Naive thymus-derived CD8-positive, alpha-beta T cell (primary cell): ENCODE measurements at regions not wholly inside any gene's neighbourhood (a gene's known extent, or its start where the extent isn't known, plus 50 kb on each side); places are given as distances from the start of the nearest gene placed in this dataset.
"Not testable (repeated sequence)": the region's sequence is repeated elsewhere in the genome, so short reads cannot be mapped to it uniquely, and the experiment has no call there.

ENCODE experiments used
- ATAC-seq, 2 donors: fragments of 150-1000 bp; cut with Tn5 transposase in 1 of 2; sonication (Bioruptor Pico), chemical (Tn5 transposase) in 1 of 2; 1 replicate in 1 of 2; 2 replicates in 1 of 2; pipeline ENCODE4 v1.10.0; 2021; ENCODE audit warnings: mild to moderate bottlenecking in 2 of 2, moderate library complexity in 2 of 2
- POLR2A ChIA-PET: fragments of 350-600 bp; sonication (Branson Sonifier 250); formaldehyde crosslinking; loops from one replicate; lab custom pipeline; 2021; ENCODE audit warnings: antibody characterized with exemption; lab: Charles Lee
- DNase-seq, 10 donors: peaks; one replicate each; pipeline versions ENCODE4 v3.0.0 to v3.0.0-alpha.2; 2020 to 2022
- H3K27ac Mint-ChIP-seq, 10 donors: one replicate each; pipeline ENCODE4 v1.8.0; 2020 to 2022; ENCODE audit warnings: mild to moderate bottlenecking in 10 of 10, mixed read lengths in 10 of 10, moderate library complexity in 4 of 10, inconsistent platforms in 1 of 10
- H3K27me3 Mint-ChIP-seq, 5 donors: one replicate each; pipeline ENCODE4 v1.8.0; 2021 to 2022; ENCODE audit warnings: mixed read lengths in 5 of 5
- H3K36me3 Mint-ChIP-seq, 3 donors: one replicate each; pipeline ENCODE4 v1.8.0; 2020 to 2022; ENCODE audit warnings: mixed read lengths in 3 of 3, mild to moderate bottlenecking in 2 of 3, inconsistent platforms in 1 of 3
- H3K4me1 Mint-ChIP-seq, 4 donors: one replicate each; pipeline ENCODE4 v1.8.0; 2021 to 2022; ENCODE audit warnings: mixed read lengths in 4 of 4
- H3K4me3 Mint-ChIP-seq, 10 donors: one replicate each; pipeline ENCODE4 v1.8.0; 2020 to 2022; ENCODE audit warnings: mild to moderate bottlenecking in 10 of 10, mixed read lengths in 10 of 10, moderate library complexity in 6 of 10, inconsistent platforms in 1 of 10
- H3K9me3 Mint-ChIP-seq, 9 donors: one replicate each; pipeline ENCODE4 v1.8.0; 2020 to 2022; ENCODE audit warnings: mixed read lengths in 9 of 9, mild to moderate bottlenecking in 3 of 9, inconsistent platforms in 1 of 9, moderate library complexity in 1 of 9

GRCh38 chr5:72645064-72645846 is 138.0 kb upstream of the ZNF366 start:
- peaks cover 0 to 5% (median 0%) of the 10 kb centered on the region in 5 donors for H3K27me3 Mint-ChIP-seq
- ATAC-seq (no peak), DNase-seq (no peak)
- H3K4me3 Mint-ChIP-seq: no peak overlapping the region
- no peak overlapping the region for H3K27ac Mint-ChIP-seq
- H3K36me3 Mint-ChIP-seq: no peaks in the 10 kb centered on the region
- POLR2A ChIA-PET: no interaction called here
- no peaks in the 10 kb centered on the region for H3K9me3 Mint-ChIP-seq
- no peaks in the 10 kb centered on the region for H3K4me1 Mint-ChIP-seq

- H3K36me3 Mint-ChIP-seq: no peaks in the 10 kb centered on the region
- no peak overlapping the region for H3K4me3 Mint-ChIP-seq
- POLR2A ChIA-PET: no interaction called here
- H3K27ac Mint-ChIP-seq: no peak overlapping the region
- H3K27me3 Mint-ChIP-seq: peaks cover 0 to 3% (median 0%) of the 10 kb centered on the region in 5 donors
- no peaks in the 10 kb centered on the region for H3K4me1 Mint-ChIP-seq
- ATAC-seq: no peak
- DNase-seq: no peak
- no peaks in the 10 kb centered on the region for H3K9me3 Mint-ChIP-seq
These were observed 137.1 kb upstream of the ZNF366 start for GRCh38 chr5:72644296-72644695.

DNA sequence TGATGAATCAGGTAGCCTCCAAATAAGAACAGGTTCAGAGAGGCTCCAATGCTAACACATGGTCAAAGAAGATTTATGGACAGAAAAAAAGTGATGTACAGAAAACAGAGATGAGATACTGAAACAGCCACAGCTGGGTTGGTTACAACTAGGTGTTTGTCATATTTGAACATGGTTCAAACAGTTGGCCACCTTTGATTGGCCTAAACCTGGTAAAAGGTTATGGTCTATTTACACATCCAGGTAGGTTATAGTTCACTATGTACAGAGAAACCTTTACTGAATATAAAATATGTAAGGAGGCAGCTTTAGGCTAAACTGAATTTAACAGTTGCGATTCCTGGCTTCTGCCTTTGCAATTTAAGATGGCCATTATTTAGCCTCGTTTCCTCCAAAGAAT is 134.0 kb upstream of the ZNF366 start:
- Mint-ChIP-seq H3K4me1 (no peaks in the 10 kb centered on the region), H3K4me3 (no peak overlapping the region), H3K36me3 (no peaks in the 10 kb centered on the region), H3K9me3 (peaks cover 0 to 1% (median 0%) of the 10 kb centered on the region in 9 donors), H3K27ac (no peak overlapping the region), H3K27me3 (peaks cover 0 to 6% (median 1%) of the 10 kb centered on the region in 5 donors)
- no peak for ATAC-seq
- POLR2A ChIA-PET: no interaction called here
- DNase-seq: no peak

- Mint-ChIP-seq H3K27ac (no peak overlapping the region), H3K4me1 (no peaks in the 10 kb centered on the region), H3K4me3 (no peak overlapping the region), H3K36me3 (no peaks in the 10 kb centered on the region), H3K27me3 (peaks cover 11 to 25% (median 17%) of the 10 kb centered on the region in 5 donors), H3K9me3 (peaks cover 0 to 1% (median 0%) of the 10 kb centered on the region in 9 donors)
- no peak for DNase-seq
- POLR2A ChIA-PET: no interaction called here
- ATAC-seq: no peak
These were observed 129.8 kb upstream of the ZNF366 start for GRCh38 chr5:72637058-72637457.

DNA sequence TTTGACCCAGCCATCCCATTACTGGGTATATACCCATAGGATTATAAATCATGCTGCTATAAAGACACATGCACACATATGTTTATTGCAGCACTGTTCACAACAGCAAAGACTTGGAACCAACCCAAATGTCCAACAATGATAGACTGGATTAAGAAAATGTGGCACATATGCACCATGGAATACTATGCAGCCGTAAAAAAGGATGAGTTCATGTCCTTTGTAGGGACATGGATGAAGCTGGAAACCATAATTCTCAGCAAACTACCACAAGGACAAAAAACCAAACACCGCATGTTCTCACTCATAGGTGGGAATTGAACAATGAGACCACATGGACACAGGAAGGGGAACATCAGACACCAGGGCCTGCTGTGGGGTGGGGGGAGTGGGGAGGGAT is 129.4 kb upstream of the ZNF366 start:
- ATAC-seq, H3K9me3 Mint-ChIP-seq, H3K4me3 Mint-ChIP-seq, H3K27ac Mint-ChIP-seq, DNase-seq, POLR2A ChIA-PET, H3K4me1 Mint-ChIP-seq, H3K36me3 Mint-ChIP-seq: not testable (repeated sequence)
- peaks cover 12 to 30% (median 20%) of the 10 kb centered on the region in 5 donors for H3K27me3 Mint-ChIP-seq

DNA sequence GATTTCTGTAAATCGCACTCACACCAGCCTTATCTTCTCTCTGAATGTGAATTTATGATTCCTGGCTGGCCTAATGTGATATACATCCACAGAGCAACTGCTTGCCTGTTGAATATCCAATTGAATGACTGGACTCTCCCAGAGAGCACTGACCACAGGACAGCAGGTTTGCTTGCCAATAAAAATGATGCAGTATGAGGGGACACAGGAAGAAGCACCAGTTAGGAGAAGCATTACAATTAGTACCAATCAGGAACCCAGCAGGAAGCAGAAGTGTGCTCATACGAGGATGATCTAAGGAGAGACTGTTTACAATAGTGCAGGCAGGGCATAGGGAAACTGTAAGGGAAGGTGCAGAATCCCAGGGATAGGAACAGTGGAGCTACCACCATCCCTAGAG is 127.2 kb upstream of the ZNF366 start:
- no peak for ATAC-seq
- POLR2A ChIA-PET: no interaction called here

GRCh38 chr5:72633649-72634048 is 126.4 kb upstream of the ZNF366 start:
- no peaks in the 10 kb centered on the region for H3K36me3 Mint-ChIP-seq
- peaks cover 10 to 35% (median 16%) of the 10 kb centered on the region in 5 donors for H3K27me3 Mint-ChIP-seq
- no peaks in the 10 kb centered on the region for H3K4me1 Mint-ChIP-seq
- no peak for ATAC-seq
- peaks cover 0 to 1% (median 0%) of the 10 kb centered on the region in 9 donors for H3K9me3 Mint-ChIP-seq
- H3K4me3 Mint-ChIP-seq: no peak overlapping the region
- POLR2A ChIA-PET: no interaction called here
- no peak for DNase-seq
- no peak overlapping the region for H3K27ac Mint-ChIP-seq

More for the DNA sequence above, 127.2 kb upstream of the ZNF366 start:
- Mint-ChIP-seq H3K4me1 (no peaks in the 10 kb centered on the region), H3K36me3 (no peaks in the 10 kb centered on the region), H3K4me3 (no peak overlapping the region), H3K9me3 (peaks cover 0 to 1% (median 0%) of the 10 kb centered on the region in 9 donors), H3K27ac (no peak overlapping the region), H3K27me3 (peaks cover 13 to 35% (median 20%) of the 10 kb centered on the region in 5 donors)
- no peak for DNase-seq

DNA sequence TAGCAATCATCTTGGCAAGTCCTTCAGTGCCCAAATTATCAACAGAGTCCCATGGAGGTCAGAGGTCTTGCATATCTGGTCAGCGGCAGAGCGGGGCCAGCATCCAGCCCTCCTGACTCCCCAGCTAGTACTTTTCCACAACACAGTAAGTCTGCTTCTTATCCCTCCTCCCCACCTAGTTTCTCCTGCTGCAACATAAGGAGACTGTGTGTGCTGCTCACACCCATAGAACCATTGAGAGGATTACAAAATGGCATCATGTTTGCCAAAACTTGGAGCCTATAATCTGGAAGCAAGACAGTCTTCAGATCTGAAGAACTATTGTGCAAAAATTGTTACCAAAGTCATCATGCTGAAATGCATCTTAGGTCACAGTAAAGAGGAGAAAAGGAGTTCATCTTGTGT is 125.8 kb upstream of the ZNF366 start:
- ATAC-seq: no peak
- Mint-ChIP-seq H3K4me3 (no peak overlapping the region), H3K4me1 (no peaks in the 10 kb centered on the region), H3K9me3 (peaks cover 0 to 1% (median 0%) of the 10 kb centered on the region in 9 donors), H3K36me3 (no peaks in the 10 kb centered on the region), H3K27ac (no peak overlapping the region), H3K27me3 (peaks cover 10 to 35% (median 16%) of the 10 kb centered on the region in 5 donors)
- POLR2A ChIA-PET: no interaction called here
- DNase-seq: no peak

DNA sequence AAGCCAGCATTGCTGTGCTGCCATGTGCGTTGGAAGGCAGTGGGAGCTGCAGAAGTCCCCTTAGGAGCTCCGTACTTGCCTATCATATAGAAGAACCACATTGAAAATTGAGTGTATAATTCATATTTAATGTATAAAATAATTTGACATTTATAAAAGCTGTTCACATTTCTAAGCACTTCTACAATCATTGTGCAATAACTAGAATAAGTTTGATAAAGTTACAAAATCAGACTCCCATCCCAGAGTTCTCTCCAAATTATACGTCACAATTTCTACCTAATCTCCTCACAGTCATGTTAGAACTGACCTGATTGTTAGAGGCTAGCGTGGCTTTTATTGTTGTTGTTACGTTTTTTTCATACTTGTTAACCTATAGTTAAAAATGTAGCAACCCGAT is 123.5 kb upstream of the ZNF366 start:
- Mint-ChIP-seq H3K4me3 (no peak overlapping the region), H3K27me3 (peaks cover 13 to 42% (median 14%) of the 10 kb centered on the region in 5 donors), H3K36me3 (no peaks in the 10 kb centered on the region), H3K4me1 (no peaks in the 10 kb centered on the region), H3K27ac (no peak overlapping the region), H3K9me3 (no peaks in the 10 kb centered on the region)
- ATAC-seq (no peak), DNase-seq (no peak)
- POLR2A ChIA-PET: no interaction called here

GRCh38 chr5:72630081-72630480 is 122.9 kb upstream of the ZNF366 start:
- Mint-ChIP-seq H3K4me1 (no peaks in the 10 kb centered on the region), H3K36me3 (no peaks in the 10 kb centered on the region), H3K27me3 (peaks cover 12 to 47% (median 13%) of the 10 kb centered on the region in 5 donors), H3K9me3 (no peaks in the 10 kb centered on the region), H3K4me3 (no peak overlapping the region), H3K27ac (no peak overlapping the region)
- no peak for ATAC-seq
- POLR2A ChIA-PET: no interaction called here
- no peak for DNase-seq

DNA sequence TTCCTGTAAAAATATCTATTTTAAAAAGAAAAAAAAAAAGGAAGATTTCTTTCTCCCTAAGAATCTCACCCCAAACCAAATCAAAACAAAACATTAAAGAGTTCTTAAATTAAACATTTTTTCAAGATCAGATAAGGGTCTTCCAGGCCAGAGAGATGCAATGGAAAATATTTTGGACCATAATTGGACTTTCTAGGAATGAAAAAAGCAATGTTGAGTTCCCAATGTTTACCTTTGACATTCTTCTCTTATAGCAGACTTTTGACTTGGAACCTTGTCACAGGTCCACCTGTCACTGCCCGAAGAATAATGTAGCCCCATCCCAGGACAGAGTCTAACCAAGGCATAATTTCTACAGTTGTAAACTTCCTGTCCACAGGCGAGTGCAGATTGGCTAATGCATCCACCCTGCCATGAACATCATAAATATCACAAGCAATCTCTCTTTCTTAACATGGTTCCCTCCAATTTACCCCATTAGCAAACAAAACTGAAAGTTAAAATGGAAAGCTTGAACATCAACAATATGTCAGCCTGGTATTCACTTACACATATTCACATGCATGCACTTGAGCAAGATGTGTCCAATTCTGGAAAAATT is 121.7 kb upstream of the ZNF366 start:
- H3K36me3 Mint-ChIP-seq: no peaks in the 10 kb centered on the region
- no peak overlapping the region for H3K4me3 Mint-ChIP-seq
- DNase-seq (no peak), ATAC-seq (no peak)
- POLR2A ChIA-PET: no interaction called here
- peaks cover 11 to 46% (median 14%) of the 10 kb centered on the region in 5 donors for H3K27me3 Mint-ChIP-seq
- H3K9me3 Mint-ChIP-seq: no peaks in the 10 kb centered on the region
- no peak overlapping the region for H3K27ac Mint-ChIP-seq
- H3K4me1 Mint-ChIP-seq: no peaks in the 10 kb centered on the region

- DNase-seq (no peak), ATAC-seq (no peak)
- H3K36me3 Mint-ChIP-seq: no peaks in the 10 kb centered on the region
- H3K27ac Mint-ChIP-seq: no peak overlapping the region
- peaks cover 6 to 35% (median 24%) of the 10 kb centered on the region in 5 donors for H3K27me3 Mint-ChIP-seq
- H3K4me1 Mint-ChIP-seq: no peaks in the 10 kb centered on the region
- no peaks in the 10 kb centered on the region for H3K9me3 Mint-ChIP-seq
- POLR2A ChIA-PET: no interaction called here
- no peak overlapping the region for H3K4me3 Mint-ChIP-seq
These were observed 118.1 kb upstream of the ZNF366 start for GRCh38 chr5:72625332-72625731.

GRCh38 chr5:72624641-72625236 is 117.5 kb upstream of the ZNF366 start:
- peaks cover 6 to 35% (median 24%) of the 10 kb centered on the region in 5 donors for H3K27me3 Mint-ChIP-seq
- no peak for DNase-seq
- no peak overlapping the region for H3K4me3 Mint-ChIP-seq
- no peaks in the 10 kb centered on the region for H3K4me1 Mint-ChIP-seq
- no peaks in the 10 kb centered on the region for H3K36me3 Mint-ChIP-seq
- H3K9me3 Mint-ChIP-seq: no peaks in the 10 kb centered on the region
- POLR2A ChIA-PET: no interaction called here
- ATAC-seq: no peak
- H3K27ac Mint-ChIP-seq: no peak overlapping the region
